Activated CD4-positive, alpha-beta T cell treated with anti-CD3 and anti-CD28 coated beads, Interleukin-2, amount 10 ng/mL, durations not matched to agents 24 days and 14 days (primary cell): ENCODE measurements at regions not wholly inside any gene's neighbourhood (a gene's known extent, or its start where the extent isn't known, plus 50 kb on each side); places are given as distances from the start of the nearest gene placed in this dataset.
"Not testable (repeated sequence)": the region's sequence is repeated elsewhere in the genome, so short reads cannot be mapped to it uniquely, and the experiment has no call there.

Experiments used
- DNase-seq: peaks from one replicate; pipeline ENCODE4 v3.0.0; 2022
- H3K27ac Mint-ChIP-seq: one replicate; pipeline ENCODE4 v1.8.0; 2022; ENCODE audit warnings: mild to moderate bottlenecking, mixed read lengths
- H3K27me3 Mint-ChIP-seq: one replicate; pipeline ENCODE4 v1.8.0; 2022; ENCODE audit warnings: mixed read lengths
- H3K36me3 Mint-ChIP-seq: one replicate; pipeline ENCODE4 v1.8.0; 2022; ENCODE audit warnings: low read depth, mild to moderate bottlenecking, mixed read lengths
- H3K4me1 Mint-ChIP-seq: one replicate; pipeline ENCODE4 v1.8.0; 2021; ENCODE audit warnings: mixed read lengths
- H3K4me3 Mint-ChIP-seq: one replicate; pipeline ENCODE4 v1.8.0; 2022; ENCODE audit warnings: mild to moderate bottlenecking, moderate library complexity, mixed read lengths
- H3K9me3 Mint-ChIP-seq: one replicate; pipeline ENCODE4 v1.8.0; 2021; ENCODE audit warnings: mixed read lengths
- intact Hi-C: fragments of 100-400 bp; cut with micrococcal nuclease; formaldehyde crosslinking; loops from one replicate; pipeline ENCODE4 v1.15.1; 2023

DNA sequence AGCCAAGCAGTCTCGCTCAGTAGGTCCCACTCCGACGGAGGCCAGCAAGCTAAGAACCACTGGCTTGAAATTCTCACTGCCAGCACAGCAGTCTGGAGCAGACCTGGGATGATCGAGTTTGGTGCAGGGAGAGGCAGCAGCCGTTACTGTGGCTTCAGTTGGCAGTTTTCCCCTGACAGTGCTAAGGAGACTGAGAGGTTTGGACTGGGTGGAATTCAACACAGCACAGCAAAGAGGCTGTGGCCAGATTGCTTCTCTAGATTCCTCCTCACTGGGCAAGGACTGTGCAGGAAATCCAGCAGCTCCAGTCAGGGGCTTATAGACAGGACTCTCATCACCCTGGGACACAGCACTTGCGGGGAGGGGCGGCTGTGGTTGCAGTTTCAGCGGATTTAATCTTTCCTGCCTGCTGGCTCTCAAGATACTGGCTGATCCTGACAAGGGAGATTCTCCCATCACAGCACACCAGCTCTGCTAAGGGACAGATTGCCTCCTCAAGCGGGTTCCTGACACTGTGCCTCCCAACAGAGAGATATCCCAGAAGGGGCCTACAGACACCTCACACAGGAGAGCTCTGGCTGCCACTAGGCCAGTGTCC is 122.1 kb downstream of the YIPF5 start:
- H3K4me3 Mint-ChIP-seq = no peak overlapping the region
- no peak overlapping the region for H3K27ac Mint-ChIP-seq
- no peaks in the 10 kb centered on the region for H3K9me3 Mint-ChIP-seq
- no peak for DNase-seq
- intact Hi-C loops = no loop called here
- no peaks in the 10 kb centered on the region for H3K4me1 Mint-ChIP-seq
- H3K27me3 Mint-ChIP-seq = no peaks in the 10 kb centered on the region
- H3K36me3 Mint-ChIP-seq = no peaks in the 10 kb centered on the region

DNA sequence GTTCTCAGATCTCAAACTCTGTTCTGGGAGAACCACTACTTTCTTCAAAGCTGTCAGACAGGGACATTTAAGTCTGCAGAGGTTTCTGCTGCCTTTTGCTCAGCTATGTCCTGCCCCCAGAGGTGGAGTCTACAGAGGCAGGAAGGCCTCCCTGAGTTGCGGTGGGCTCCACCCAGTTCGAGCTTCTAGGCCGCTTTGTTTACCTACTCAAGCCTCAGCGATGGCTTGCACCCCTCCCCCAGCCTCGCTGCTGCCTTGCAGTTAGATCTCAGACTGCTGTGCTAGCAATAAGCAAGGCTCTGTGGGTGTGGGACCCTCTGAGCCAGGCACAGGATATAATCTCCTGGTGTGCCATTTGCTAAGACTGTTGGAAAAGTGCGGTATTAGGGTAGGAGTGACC is 115.1 kb downstream of the YIPF5 start:
- H3K27me3 Mint-ChIP-seq = not testable (repeated sequence)

DNA sequence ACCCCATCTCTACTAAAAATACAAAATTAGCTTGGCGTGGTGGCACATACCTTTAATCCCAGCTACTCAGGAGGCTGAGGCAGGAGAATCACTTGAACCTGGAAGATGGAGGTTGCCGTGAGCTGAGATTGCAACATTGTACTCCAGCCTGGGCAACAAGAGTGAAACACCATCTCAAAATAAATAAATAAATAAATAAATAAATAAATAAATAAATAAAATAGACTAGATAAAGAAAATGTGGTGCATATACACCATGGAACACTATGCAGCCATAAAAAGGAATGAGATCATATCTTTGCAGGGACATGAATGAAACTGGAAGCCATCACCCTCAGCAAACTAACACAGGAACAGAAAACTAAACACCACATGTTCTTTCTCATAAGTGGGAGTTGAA is 110.4 kb downstream of the YIPF5 start:
- H3K4me1 Mint-ChIP-seq, DNase-seq, H3K4me3 Mint-ChIP-seq: not testable (repeated sequence)

More for the DNA sequence above, 115.1 kb downstream of the YIPF5 start:
- H3K4me1 Mint-ChIP-seq, intact Hi-C loops, DNase-seq, H3K27ac Mint-ChIP-seq, H3K4me3 Mint-ChIP-seq, H3K36me3 Mint-ChIP-seq: not testable (repeated sequence)
- H3K9me3 Mint-ChIP-seq = peaks cover 18% of the 10 kb centered on the region

DNA sequence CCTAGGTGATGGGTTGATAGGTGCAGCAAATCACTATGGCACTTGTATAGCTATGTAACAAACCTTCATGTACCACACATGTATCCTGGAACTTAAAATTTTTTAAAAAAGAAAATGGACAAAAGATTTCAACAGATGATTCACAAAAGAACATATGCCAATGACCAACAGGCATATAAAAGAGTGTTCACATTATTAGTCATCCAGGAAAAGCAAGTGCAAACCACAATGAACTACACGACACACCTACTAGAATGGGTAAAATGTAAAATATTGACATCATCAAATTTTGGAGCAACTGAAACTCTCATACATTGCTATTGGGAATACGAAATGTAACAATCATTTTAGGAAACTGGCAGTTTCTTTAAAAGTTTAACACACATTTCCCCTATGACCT is 109.9 kb downstream of the YIPF5 start:
- Mint-ChIP-seq H3K4me1 (no peaks in the 10 kb centered on the region), H3K36me3 (no peaks in the 10 kb centered on the region), H3K4me3 (no peak overlapping the region), H3K27me3 (peaks cover 4% of the 10 kb centered on the region), H3K9me3 (peaks cover 25% of the 10 kb centered on the region), H3K27ac (no peak overlapping the region)
- no peak for DNase-seq
- intact Hi-C loops = no loop called here

More for the DNA sequence above, 110.4 kb downstream of the YIPF5 start:
- H3K27ac Mint-ChIP-seq, H3K27me3 Mint-ChIP-seq, intact Hi-C loops, H3K36me3 Mint-ChIP-seq: not testable (repeated sequence)
- H3K9me3 Mint-ChIP-seq = peaks cover 25% of the 10 kb centered on the region

DNA sequence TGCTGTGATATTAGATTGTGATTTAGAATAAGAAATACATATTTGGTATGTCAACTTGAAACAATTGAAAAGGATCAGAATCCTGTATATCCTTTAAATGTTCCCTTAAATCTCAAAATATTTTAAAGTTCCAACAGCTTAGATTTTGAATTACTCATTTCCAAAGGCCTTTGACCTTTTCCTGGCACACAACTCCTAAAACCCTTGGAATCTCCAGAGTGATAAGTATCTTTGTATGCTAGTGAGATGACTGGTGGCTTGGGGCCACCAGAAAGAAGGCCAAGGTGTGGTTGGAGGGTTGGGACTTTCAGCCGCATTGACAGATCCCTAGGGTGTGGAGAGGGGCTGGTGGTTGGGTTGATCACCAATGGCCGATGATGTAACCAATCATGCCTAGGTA is 104.7 kb downstream of the YIPF5 start:
- H3K36me3 Mint-ChIP-seq = no peaks in the 10 kb centered on the region
- intact Hi-C loops = no loop called here
- no peaks in the 10 kb centered on the region for H3K27me3 Mint-ChIP-seq
- H3K4me3 Mint-ChIP-seq = no peak overlapping the region
- H3K4me1 Mint-ChIP-seq = no peaks in the 10 kb centered on the region
- DNase-seq = no peak
- peaks cover 8% of the 10 kb centered on the region for H3K9me3 Mint-ChIP-seq
- no peak overlapping the region for H3K27ac Mint-ChIP-seq

DNA sequence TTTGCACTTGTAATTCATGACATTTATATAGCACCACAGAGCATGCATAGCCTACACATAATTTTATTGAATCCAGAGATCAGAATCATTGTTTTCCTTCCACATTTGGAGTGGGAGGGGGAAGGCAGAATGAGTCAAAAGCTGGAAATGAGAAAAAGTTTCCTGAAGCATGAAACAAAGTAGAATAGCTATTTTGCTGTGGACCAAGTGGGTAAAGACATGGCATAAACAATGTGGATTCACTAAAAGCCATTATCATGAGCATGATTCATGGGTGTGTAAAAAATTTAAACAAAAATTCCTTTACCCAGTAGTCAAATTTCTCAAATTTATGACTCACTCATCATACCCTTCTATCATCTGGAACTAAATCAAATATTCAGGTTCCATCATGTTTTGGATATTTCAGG is 97.9 kb downstream of the YIPF5 start:
- Mint-ChIP-seq H3K9me3 (peaks cover 5% of the 10 kb centered on the region), H3K27ac (no peak overlapping the region), H3K4me1 (no peaks in the 10 kb centered on the region), H3K36me3 (no peaks in the 10 kb centered on the region), H3K4me3 (no peak overlapping the region), H3K27me3 (no peaks in the 10 kb centered on the region)
- intact Hi-C loops = no loop called here
- DNase-seq = no peak

DNA sequence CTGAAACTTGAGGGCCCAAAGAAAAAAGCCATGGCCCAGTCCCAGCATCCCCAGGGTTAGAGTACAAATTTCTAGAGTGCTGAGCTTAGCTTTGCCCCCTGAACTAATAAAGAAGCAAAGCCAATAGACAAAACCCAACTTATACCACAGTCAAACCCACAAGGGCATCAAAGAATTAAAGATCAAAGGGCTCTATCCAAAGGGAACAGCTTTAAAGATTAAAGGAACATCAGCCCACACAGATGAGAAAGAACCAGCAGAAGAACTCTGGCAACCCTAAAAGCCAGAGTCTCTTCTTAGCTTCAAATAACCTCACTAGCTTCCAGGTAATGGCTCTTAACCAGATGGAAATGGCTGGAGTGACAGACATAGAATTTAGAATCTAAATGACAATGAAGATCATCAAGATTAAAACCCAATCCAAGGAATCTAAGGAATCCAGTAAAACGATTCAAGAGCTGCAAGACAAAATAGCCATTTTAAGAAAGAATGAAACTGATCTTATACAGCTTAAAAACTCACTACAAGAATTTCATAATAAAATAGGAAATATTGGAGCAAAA is 93.9 kb downstream of the YIPF5 start:
- Mint-ChIP-seq H3K4me1 (no peaks in the 10 kb centered on the region), H3K27ac (no peak overlapping the region), H3K9me3 (peaks cover 24% of the 10 kb centered on the region), H3K36me3 (no peaks in the 10 kb centered on the region), H3K4me3 (no peak overlapping the region), H3K27me3 (no peaks in the 10 kb centered on the region)
- intact Hi-C loops = no loop called here
- DNase-seq = no peak

DNA sequence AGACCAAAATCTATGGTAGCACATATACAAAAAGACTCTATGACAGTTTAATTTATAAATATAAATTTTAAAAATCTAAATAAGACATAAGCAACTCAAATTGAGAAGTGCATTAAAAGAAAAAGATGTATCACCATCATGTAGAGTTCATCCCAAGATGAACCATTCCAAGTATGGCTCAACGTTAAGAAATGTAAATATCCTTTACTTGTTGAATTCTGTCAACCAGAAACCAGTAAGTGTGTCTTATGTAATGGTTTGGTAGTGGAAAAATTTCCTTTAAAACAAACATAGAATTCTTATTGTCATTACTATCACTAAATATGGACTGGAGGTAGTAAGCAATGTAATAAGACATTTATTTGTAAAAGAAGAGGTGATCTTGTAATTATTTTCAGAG is 87.3 kb downstream of the YIPF5 start:
- Mint-ChIP-seq H3K36me3 (no peaks in the 10 kb centered on the region), H3K9me3 (peaks cover 14% of the 10 kb centered on the region), H3K27ac (no peak overlapping the region), H3K4me3 (no peak overlapping the region), H3K27me3 (no peaks in the 10 kb centered on the region), H3K4me1 (no peaks in the 10 kb centered on the region)
- intact Hi-C loops = no loop called here
- no peak for DNase-seq

DNA sequence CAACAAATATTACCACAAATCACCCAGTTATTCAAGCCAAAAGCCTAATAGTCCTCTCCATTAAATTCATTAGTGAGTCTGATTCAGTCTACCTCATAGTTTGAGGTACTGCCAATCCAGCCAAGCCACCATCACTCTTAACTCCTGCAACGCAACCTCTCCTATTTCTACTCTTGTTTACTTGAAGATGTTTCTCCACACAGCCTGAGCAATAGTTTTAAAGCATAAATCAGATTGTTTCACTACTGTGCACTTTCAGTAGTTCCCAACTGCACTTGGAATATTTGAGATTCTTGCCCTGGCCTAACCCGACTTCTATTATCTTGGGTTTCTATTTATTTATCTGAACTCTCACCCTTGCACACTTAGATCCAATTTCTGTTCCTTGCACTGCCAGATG is 85.5 kb downstream of the YIPF5 start:
- intact Hi-C loops = no loop called here

DNA sequence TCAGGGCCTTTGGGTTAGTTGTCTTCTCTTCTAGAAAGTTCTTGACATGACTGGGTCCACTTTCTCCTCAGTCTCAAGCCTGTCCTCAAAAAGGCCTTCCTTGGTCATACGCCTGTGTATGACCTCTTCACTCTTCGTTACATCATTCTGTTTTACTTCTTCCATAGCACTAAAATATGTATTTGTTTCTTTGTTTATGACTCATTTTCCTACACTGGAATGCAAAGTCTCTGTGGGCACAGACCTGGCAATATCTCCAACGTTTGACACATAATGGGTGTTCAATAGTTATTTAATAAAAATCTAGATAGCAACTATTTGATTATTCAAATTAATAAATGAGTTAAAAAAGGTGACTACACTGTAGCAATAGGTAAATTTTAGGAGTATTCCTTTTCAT is 85.1 kb downstream of the YIPF5 start:
- Mint-ChIP-seq H3K9me3 (peaks cover 3% of the 10 kb centered on the region), H3K27ac (no peak overlapping the region), H3K4me1 (no peaks in the 10 kb centered on the region), H3K27me3 (no peaks in the 10 kb centered on the region), H3K4me3 (no peak overlapping the region), H3K36me3 (no peaks in the 10 kb centered on the region)
- intact Hi-C loops = no loop called here
- DNase-seq = no peak

More for the DNA sequence above, 85.5 kb downstream of the YIPF5 start:
- Mint-ChIP-seq H3K27ac (no peak overlapping the region), H3K36me3 (no peaks in the 10 kb centered on the region), H3K4me3 (no peak overlapping the region), H3K9me3 (peaks cover 3% of the 10 kb centered on the region), H3K4me1 (no peaks in the 10 kb centered on the region), H3K27me3 (no peaks in the 10 kb centered on the region)
- DNase-seq = no peak

DNA sequence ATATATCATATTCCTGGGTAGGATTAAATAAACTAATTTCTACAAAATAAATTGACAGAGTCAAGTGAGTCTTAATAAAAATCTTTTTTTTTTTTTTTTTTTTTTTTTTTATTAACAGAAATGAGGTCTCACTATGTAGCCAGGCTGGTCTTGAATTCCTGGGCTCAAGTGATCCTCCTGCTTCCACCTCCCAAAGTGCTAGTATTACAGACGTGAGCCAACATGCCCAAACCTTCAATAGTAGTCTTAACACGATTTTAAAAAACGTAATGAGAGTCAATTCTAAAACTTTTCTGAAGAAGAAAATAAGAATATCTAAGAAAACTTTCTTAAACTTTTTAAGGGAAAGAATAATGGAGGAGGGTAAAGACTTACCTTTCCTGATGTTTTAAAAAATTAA is 84.2 kb downstream of the YIPF5 start:
- Mint-ChIP-seq H3K4me3 (no peak overlapping the region), H3K36me3 (no peaks in the 10 kb centered on the region), H3K27me3 (no peaks in the 10 kb centered on the region), H3K9me3 (no peaks in the 10 kb centered on the region), H3K4me1 (no peaks in the 10 kb centered on the region), H3K27ac (no peak overlapping the region)
- intact Hi-C loops = no loop called here
- DNase-seq = no peak

DNA sequence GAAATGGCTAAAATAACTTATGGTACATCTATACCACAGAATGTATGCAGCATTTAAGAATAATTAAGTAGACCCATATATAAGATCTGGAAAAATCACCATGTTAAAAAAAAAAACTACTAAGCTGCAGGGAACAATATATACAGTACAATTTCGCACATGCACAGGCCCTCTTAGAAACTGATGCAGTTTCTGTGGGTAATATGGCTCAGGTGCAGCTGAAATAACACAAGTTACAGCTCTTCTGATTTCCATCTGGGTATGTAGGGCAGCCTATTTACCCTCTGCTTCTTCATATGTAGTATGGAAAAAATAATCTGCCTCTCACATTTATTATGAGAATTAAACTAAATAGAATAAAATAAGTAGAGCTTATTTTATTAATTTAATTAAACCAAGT is 82.9 kb downstream of the YIPF5 start:
- intact Hi-C loops = no loop called here
- no peak for DNase-seq
- no peaks in the 10 kb centered on the region for H3K36me3 Mint-ChIP-seq
- no peak overlapping the region for H3K27ac Mint-ChIP-seq
- H3K9me3 Mint-ChIP-seq = no peaks in the 10 kb centered on the region
- H3K4me1 Mint-ChIP-seq = no peaks in the 10 kb centered on the region
- no peak overlapping the region for H3K4me3 Mint-ChIP-seq
- H3K27me3 Mint-ChIP-seq = no peaks in the 10 kb centered on the region

DNA sequence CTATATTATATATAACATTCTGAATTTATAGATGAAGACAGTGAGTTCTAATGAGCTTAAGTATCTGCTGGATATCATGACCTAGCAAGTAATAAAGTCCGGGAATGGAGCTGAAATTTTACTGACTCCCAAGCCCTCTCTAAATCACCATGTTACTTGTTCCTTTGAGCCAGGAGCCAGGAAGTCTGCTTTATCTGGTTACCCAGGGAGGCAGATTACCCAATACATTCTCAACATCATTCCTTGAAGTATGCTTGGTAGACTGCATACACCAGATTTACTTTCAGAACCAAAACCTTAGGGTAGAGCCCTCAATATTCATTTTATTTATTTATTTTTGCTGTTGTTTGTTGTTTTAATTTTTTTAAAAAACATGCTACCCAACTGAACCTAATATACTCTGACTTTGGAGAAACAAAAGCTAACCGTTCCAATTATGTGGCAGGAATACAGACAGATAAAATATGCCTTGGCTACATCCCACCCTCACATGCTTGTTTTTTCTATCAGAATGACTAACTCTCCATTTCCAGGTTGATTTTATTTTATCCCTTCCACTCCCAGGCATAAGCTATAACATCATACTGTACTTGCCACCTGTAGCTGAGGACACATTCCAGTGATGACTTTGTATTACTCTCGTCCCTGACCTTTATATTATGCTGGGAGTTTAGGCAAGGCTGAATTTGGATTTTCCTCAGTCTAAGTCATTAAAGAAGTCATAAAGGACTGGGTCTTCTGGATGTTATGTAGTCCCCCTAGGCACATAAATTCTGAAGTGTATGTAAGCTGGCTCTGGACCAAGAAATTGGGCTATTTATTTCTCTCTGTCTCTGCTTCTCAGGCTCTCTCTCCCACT is 82.0 kb downstream of the YIPF5 start:
- no peak for DNase-seq
- intact Hi-C loops = no loop called here
- H3K4me1 Mint-ChIP-seq = no peaks in the 10 kb centered on the region
- H3K36me3 Mint-ChIP-seq = no peaks in the 10 kb centered on the region
- no peak overlapping the region for H3K4me3 Mint-ChIP-seq
- no peaks in the 10 kb centered on the region for H3K9me3 Mint-ChIP-seq
- H3K27ac Mint-ChIP-seq = no peak overlapping the region
- H3K27me3 Mint-ChIP-seq = no peaks in the 10 kb centered on the region

DNA sequence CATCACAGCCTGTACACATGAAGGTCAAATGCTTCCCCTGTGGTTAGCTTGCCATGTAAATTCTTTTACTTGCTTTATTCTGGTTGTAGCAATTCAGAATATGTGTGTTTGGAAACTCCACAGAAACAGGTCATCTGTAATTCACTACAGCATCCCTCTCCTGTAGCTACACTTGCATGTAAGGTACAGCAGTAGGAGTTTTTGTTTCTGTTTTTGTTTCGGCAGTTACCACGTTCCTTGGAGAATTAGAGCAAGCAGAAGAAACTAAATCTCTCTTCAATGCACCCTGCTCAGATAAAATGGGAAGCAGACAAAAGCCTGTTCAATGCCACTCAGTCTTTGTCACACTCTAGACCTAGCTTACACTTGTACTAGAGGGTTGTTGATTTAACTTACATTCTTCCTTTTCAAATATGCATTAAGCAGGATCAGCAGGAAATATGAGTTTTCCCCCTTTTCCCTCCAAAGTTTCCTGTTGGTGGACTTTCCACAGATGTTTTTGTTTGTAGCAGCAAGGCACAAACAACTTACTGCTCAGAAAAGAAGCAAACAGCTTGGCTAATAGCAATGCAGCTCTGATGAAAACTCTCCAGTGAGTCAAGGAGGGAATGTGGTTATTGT is 80.9 kb downstream of the YIPF5 start:
- no peaks in the 10 kb centered on the region for H3K4me1 Mint-ChIP-seq
- no peak overlapping the region for H3K27ac Mint-ChIP-seq
- intact Hi-C loops = no loop called here
- no peaks in the 10 kb centered on the region for H3K27me3 Mint-ChIP-seq
- no peaks in the 10 kb centered on the region for H3K36me3 Mint-ChIP-seq
- no peaks in the 10 kb centered on the region for H3K9me3 Mint-ChIP-seq
- no peak for DNase-seq
- no peak overlapping the region for H3K4me3 Mint-ChIP-seq
